K562 (cell line): ENCODE measurements at regions not wholly inside any gene's neighbourhood (a gene's known extent, or its start where the extent isn't known, plus 50 kb on each side); places are given as distances from the start of the nearest gene placed in this dataset.

Experiments
- ATF7 ChIP-seq: fragments of 450-650 bp; IDR thresholded peaks from 2 replicates; pipeline ENCODE4 v1.7.1; 2014; ENCODE audit warnings: mild to moderate bottlenecking, moderate library complexity
- CCAR2 ChIP-seq: fragments of 200-400 bp; formaldehyde crosslinking; IDR thresholded peaks from 2 replicates; pipeline ENCODE4 v1.6.1; 2017; ENCODE audit warnings: mild to moderate bottlenecking, low read depth, low read length
- CREB1 ChIP-seq, 2 experiments: sonication (generic) in 1 of 2; formaldehyde crosslinking in 1 of 2; IDR thresholded peaks; 2 replicates each; pipeline versions ENCODE4 v1.6.1 to v1.8.0; 2012 to 2022; ENCODE audit warnings: inconsistent platforms in 1 of 2, mild to moderate bottlenecking in 1 of 2, missing genetic modification reagents in 1 of 2, moderate library complexity in 1 of 2
- CSDE1 ChIP-seq, 2 experiments: fragments of 450-650 bp; IDR thresholded peaks; 2 replicates each; pipeline ENCODE4 v1.6.1; 2016; ENCODE audit warnings: mild to moderate bottlenecking in 1 of 2
- ELF4 ChIP-seq: fragments of 450-650 bp; formaldehyde crosslinking; IDR thresholded peaks from 2 replicates; pipeline ENCODE4 v1.4.0; 2022; ENCODE audit warnings: missing genetic modification characterization
- GTF2A2 ChIP-seq: IDR thresholded peaks from 2 replicates; pipeline ENCODE4 v1.6.1; 2016; ENCODE audit warnings: mild to moderate bottlenecking, missing genetic modification characterization, missing compliant biosample characterization
- HDAC1 ChIP-seq, 2 experiments: fragments of 450-650 bp; IDR thresholded peaks; 2 replicates each; pipeline ENCODE4 v1.6.1; 2016 to 2017; ENCODE audit warnings: inconsistent platforms in 1 of 2, mild to moderate bottlenecking in 1 of 2, moderate library complexity in 1 of 2
- IFI16 ChIP-seq: fragments of 250-450 bp; sonication (Bioruptor Pico); IDR thresholded peaks from 2 replicates; pipeline ENCODE4 v2.1.2; 2022; ENCODE audit warnings: mild to moderate bottlenecking, inconsistent platforms
- MAFG ChIP-seq: fragments of 450-650 bp; conservative IDR thresholded peaks from 2 replicates; pipeline ENCODE4 v1.6.1; 2016; ENCODE audit warnings: missing genetic modification characterization, missing compliant biosample characterization
- NR2C1 ChIP-seq, 2 experiments: fragments of 450-650 bp; IDR thresholded peaks; 2 replicates each; pipeline ENCODE4 v1.6.1; 2017; ENCODE audit warnings: mild to moderate bottlenecking in 2 of 2, antibody characterized with exemption in 1 of 2, inconsistent platforms in 1 of 2, missing compliant biosample characterization in 1 of 2, missing genetic modification characterization in 1 of 2
- TAF9B ChIP-seq: fragments of 450-650 bp; IDR thresholded peaks from 2 replicates; pipeline ENCODE4 v1.6.1; 2018; ENCODE audit warnings: mild to moderate bottlenecking; ENCODE audit not compliant: partially characterized antibody
- XRCC5 ChIP-seq: fragments of 200-400 bp; formaldehyde crosslinking; IDR thresholded peaks from 2 replicates; pipeline ENCODE4 v1.6.1; 2017; ENCODE audit warnings: low read depth, mild to moderate bottlenecking, low read length
- ZNF175 ChIP-seq: fragments of 200-800 bp; sonication (Bioruptor generic); IDR thresholded peaks from 2 replicates; pipeline ENCODE4 v1.6.1; 2016; ENCODE audit warnings: low read depth, mild to moderate bottlenecking, missing genetic modification characterization, missing compliant biosample characterization
- ZNF707 ChIP-seq: fragments of 250-450 bp; sonication (Bioruptor Pico); conservative IDR thresholded peaks from 2 replicates; pipeline ENCODE4 v1.8.0; 2022; ENCODE audit warnings: inconsistent platforms, mild to moderate bottlenecking, moderate library complexity
- ZNF75A ChIP-seq: fragments of 450-650 bp; formaldehyde crosslinking; IDR thresholded peaks from 2 replicates; pipeline ENCODE4 v1.4.0; 2020; ENCODE audit warnings: mild to moderate bottlenecking
- TF ChIP-seq, protein P1 (sequence below): fragments of 450-650 bp; IDR thresholded peaks from 2 replicates; pipeline ENCODE4 v1.6.1; 2018; ENCODE audit not compliant: partially characterized antibody
- TF ChIP-seq, protein P2 (sequence below), 2 experiments: fragments of 450-650 bp in 1 of 2; sonication (generic) in 1 of 2; formaldehyde crosslinking in 1 of 2; IDR thresholded peaks in 1 of 2; conservative IDR thresholded peaks in 1 of 2; 2 replicates each; pipeline versions ENCODE4 v1.6.1 to v1.8.1; 2016 to 2023; ENCODE audit warnings: mild to moderate bottlenecking in 2 of 2, moderate library complexity in 2 of 2, inconsistent platforms in 1 of 2, missing genetic modification reagents in 1 of 2
- TF ChIP-seq, protein P3 (sequence below): fragments of 250-450 bp; sonication (Bioruptor Pico); IDR thresholded peaks from 2 replicates; pipeline ENCODE4 v1.4.0; 2020; ENCODE audit warnings: mild to moderate bottlenecking, moderate library complexity
- TF ChIP-seq, protein P4 (sequence below): fragments of 250-450 bp; sonication (Bioruptor Pico); IDR thresholded peaks from 2 replicates; pipeline ENCODE4 v1.8.0; 2022; ENCODE audit warnings: moderate library complexity, mild to moderate bottlenecking, inconsistent platforms

DNA sequence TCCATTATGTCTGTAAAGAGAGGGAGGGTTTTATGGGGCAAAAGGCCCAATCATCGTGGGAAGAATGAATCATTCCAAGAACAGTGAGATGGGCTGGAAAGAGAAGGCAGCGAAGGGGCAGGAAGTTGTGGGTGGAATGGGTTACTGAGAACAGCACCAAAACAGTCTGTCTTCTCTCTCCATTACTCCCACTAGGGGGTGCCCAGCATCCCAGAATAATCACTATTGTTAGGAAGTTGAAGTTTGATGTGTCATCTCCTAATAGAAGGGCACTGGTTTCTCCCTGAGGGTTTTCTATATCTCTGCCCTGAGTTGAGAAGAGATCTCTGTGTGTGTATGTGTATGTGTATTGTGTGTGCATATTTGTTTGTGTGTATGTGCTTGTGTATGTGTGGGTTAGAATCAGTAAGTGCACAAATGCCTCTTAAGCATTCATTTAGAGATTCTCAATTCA is 76.6 kb upstream of the MAP4K3 start (continued):
- TF ChIP-seq, protein P1, sequence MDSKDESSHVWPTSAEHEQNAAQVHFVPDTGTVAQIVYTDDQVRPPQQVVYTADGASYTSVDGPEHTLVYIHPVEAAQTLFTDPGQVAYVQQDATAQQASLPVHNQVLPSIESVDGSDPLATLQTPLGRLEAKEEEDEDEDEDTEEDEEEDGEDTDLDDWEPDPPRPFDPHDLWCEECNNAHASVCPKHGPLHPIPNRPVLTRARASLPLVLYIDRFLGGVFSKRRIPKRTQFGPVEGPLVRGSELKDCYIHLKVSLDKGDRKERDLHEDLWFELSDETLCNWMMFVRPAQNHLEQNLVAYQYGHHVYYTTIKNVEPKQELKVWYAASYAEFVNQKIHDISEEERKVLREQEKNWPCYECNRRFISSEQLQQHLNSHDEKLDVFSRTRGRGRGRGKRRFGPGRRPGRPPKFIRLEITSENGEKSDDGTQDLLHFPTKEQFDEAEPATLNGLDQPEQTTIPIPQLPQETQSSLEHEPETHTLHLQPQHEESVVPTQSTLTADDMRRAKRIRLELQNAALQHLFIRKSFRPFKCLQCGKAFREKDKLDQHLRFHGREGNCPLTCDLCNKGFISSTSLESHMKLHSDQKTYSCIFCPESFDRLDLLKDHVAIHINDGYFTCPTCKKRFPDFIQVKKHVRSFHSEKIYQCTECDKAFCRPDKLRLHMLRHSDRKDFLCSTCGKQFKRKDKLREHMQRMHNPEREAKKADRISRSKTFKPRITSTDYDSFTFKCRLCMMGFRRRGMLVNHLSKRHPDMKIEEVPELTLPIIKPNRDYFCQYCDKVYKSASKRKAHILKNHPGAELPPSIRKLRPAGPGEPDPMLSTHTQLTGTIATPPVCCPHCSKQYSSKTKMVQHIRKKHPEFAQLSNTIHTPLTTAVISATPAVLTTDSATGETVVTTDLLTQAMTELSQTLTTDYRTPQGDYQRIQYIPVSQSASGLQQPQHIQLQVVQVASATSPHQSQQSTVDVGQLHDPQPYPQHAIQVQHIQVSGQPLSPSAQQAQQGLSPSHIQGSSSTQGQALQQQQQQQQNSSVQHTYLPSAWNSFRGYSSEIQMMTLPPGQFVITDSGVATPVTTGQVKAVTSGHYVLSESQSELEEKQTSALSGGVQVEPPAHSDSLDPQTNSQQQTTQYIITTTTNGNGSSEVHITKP: no peak
- TF ChIP-seq CCAR2: no peak
- no peak for TF ChIP-seq GTF2A2 (tag)
- TF ChIP-seq, protein P2, sequence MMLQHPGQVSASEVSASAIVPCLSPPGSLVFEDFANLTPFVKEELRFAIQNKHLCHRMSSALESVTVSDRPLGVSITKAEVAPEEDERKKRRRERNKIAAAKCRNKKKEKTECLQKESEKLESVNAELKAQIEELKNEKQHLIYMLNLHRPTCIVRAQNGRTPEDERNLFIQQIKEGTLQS (IDR thresholded peaks at IDR 0.05): peak; percentile 39; the same call in 1 of the 2 replicates
- TF ChIP-seq, protein P2 (CRISPR knock-in tag; conservative IDR thresholded peaks at IDR 0.05): no peak
- 0 out of 2 replicates have a peak, but pooled peaks have one; percentile 37 for TF ChIP-seq ZNF175 (CRISPR knock-in tag)
- no peak for TF ChIP-seq CSDE1 (IDR thresholded peaks at IDR 0.05)
- TF ChIP-seq ZNF75A (CRISPR knock-in tag): no peak
- TF ChIP-seq CREB1 (IDR thresholded peaks at IDR 0.05): no peak
- TF ChIP-seq CREB1 (CRISPR knock-in tag; IDR thresholded peaks at IDR 0.05): no peak
- TF ChIP-seq ELF4 (CRISPR knock-in tag): no peak
- TF ChIP-seq NR2C1 (IDR thresholded peaks at IDR 0.05): no peak
- 0 out of 2 replicates have a peak, but pooled peaks have one; percentile 7 for TF ChIP-seq NR2C1 (tag; IDR thresholded peaks at IDR 0.05)
- TF ChIP-seq ATF7: peak; percentile 35; the same call in 1 of the 2 replicates
- TF ChIP-seq HDAC1 (IDR thresholded peaks at IDR 0.05): peak in 1 of 2 experiments; percentile 52; a peak in 1 of 4 replicates
- no peak for TF ChIP-seq XRCC5
- no peak for TF ChIP-seq ZNF707 (CRISPR knock-in tag)
- TF ChIP-seq, protein P3, sequence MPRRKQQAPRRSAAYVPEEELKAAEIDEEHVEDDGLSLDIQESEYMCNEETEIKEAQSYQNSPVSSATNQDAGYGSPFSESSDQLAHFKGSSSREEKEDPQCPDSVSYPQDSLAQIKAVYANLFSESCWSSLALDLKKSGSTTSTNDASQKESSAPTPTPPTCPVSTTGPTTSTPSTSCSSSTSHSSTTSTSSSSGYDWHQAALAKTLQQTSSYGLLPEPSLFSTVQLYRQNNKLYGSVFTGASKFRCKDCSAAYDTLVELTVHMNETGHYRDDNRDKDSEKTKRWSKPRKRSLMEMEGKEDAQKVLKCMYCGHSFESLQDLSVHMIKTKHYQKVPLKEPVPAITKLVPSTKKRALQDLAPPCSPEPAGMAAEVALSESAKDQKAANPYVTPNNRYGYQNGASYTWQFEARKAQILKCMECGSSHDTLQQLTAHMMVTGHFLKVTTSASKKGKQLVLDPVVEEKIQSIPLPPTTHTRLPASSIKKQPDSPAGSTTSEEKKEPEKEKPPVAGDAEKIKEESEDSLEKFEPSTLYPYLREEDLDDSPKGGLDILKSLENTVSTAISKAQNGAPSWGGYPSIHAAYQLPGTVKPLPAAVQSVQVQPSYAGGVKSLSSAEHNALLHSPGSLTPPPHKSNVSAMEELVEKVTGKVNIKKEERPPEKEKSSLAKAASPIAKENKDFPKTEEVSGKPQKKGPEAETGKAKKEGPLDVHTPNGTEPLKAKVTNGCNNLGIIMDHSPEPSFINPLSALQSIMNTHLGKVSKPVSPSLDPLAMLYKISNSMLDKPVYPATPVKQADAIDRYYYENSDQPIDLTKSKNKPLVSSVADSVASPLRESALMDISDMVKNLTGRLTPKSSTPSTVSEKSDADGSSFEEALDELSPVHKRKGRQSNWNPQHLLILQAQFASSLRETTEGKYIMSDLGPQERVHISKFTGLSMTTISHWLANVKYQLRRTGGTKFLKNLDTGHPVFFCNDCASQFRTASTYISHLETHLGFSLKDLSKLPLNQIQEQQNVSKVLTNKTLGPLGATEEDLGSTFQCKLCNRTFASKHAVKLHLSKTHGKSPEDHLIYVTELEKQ (CRISPR knock-in tag): no peak
- TF ChIP-seq IFI16 (CRISPR knock-in tag): no peak
- TF ChIP-seq TAF9B: peak; percentile 1
- TF ChIP-seq MAFG (tag): peak; percentile 61
- TF ChIP-seq, protein P4, sequence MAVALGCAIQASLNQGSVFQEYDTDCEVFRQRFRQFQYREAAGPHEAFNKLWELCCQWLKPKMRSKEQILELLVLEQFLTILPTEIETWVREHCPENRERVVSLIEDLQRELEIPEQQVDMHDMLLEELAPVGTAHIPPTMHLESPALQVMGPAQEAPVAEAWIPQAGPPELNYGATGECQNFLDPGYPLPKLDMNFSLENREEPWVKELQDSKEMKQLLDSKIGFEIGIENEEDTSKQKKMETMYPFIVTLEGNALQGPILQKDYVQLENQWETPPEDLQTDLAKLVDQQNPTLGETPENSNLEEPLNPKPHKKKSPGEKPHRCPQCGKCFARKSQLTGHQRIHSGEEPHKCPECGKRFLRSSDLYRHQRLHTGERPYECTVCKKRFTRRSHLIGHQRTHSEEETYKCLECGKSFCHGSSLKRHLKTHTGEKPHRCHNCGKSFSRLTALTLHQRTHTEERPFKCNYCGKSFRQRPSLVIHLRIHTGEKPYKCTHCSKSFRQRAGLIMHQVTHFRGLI (CRISPR knock-in tag): no peak
